ENCODE measurements at regions not wholly inside any gene's neighbourhood (a gene's known extent, or its start where the extent isn't known, plus 50 kb on each side); places are given as distances from the start of the nearest gene placed in this dataset.

DNA sequence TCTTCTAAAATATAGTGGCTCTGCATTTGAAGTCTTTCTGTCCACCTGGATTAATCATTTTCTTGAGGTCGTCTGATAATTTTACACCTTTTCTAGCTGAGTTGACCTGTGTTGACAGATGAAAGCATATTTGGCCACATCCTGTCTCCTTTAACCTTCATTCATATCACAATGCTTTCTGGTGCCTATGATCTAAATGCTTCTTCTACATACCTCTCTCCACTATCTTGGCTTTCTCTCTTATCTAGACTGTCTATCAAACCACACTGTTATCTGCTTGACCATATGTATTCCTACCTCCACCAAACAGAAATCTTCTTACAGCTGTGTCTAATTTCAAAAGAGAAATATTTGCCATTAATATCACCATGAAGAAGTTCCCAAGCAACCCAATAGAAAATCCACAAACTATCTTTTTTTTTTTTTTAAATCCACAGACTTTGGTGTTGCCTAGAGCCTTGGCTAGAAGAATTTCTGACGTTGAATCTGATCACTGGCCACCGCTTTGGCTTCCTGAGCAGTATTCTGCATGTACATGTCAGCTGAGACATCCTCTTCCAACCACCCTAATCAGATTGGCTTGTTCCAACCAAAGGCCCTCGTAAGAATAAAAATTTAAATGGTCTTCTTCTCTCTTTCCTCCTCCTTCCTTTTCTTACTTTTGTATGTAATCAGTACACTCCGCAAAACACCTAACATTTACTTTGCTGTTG is 66.3 kb upstream of the SP4 start:
- DNase-seq (ENCODE audit: low read depth in 3 of 3): no peak

DNA sequence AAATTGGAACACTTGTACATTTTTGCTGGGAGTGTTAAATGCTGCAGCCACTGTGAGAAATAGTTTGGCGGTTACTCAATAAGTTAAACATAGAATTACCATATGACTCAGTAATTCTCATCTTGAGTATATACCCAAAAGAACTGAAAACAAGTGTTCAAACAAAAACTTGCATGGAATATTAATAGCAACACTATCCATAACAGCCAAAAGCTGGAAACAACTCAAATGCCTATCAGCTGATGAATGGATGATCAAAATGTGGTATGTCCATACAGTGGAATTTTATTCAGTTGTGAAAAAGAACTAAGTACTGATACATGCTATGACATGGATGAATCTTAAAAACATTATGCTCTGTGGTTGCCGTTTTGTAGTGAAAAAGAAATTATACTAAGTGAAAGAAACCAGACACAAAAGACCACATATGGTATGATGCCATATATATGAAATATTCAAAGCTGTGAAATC is 63.0 kb upstream of the SP4 start:
- no peak for DNase-seq (ENCODE audit: low read depth in 3 of 3)

DNA sequence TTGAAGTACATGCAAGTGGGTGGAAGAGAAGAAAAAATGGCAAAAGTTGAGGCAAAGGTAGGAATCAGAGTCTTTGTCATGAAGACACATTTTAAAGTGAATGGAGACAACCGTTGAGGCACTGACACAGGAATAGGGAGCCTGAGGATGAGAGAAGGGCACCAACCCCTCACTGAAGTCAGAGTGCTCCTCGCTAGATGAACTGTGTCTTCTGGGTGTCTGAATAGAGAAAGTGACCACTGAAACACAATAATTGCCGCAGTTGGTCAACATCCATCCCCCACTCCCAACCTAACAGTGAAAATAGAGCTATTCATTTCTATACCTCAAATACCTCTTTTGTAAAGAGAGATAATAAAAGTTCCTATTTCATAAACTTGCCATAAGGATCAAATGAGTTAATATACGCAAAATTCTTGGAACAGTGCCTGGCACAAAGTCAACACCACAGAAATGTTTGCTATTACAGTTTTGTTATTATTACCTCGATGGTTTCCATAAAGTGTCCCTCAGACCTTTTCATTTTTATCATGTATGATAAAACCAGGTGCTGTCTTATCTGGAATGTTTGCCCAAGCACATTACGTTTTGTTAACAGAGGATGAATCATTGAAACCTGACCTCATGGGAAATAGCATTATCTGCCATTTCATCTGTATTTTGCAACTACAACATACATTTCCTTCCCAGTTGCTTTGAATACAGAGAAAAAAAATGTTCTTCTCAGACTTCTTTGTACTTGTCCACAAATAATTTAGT is 61.8 kb upstream of the SP4 start:
- DNase-seq (ENCODE audit: low read depth in 3 of 3): no peak

DNA sequence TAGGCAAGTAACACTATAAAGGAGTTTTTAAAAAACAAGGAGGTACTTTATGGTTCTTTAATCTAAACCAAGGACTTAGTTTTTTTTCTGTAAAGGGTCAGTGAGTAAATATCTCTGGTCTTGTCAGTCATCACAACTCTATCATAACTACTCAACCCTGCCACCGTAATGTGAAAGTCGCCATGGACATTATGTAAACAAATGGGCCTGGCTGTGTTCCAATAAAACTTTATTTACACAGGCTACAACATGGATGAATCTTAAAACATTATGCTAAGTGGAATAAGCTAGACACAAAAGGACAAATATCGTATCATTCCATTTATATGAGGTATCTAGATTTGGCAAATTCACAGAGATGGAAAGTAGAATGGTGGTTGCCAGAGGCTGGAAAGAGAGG is 60.8 kb upstream of the SP4 start:
- no peak for DNase-seq (ENCODE audit: low read depth in 3 of 3)

DNA sequence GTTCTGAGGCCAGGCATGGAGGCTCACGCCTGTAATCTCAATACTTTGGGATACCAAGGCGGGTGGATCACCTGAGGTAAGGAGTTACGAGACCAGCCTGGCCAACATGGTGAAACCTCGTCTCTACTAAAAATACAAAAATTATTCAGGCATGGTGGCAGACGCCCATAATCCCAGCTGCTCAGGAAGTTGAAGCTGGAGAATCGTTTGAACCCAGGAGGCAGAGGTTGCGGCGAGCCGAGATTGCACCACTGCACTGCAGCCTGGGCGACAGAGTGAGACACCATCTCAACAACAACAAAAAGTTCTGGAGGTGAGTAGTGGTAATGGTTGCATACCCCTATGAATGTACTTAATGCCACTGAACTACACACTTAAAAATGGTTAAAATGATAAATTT is 60.3 kb upstream of the SP4 start:
- no peak for DNase-seq (ENCODE audit: low read depth in 3 of 3)

DNA sequence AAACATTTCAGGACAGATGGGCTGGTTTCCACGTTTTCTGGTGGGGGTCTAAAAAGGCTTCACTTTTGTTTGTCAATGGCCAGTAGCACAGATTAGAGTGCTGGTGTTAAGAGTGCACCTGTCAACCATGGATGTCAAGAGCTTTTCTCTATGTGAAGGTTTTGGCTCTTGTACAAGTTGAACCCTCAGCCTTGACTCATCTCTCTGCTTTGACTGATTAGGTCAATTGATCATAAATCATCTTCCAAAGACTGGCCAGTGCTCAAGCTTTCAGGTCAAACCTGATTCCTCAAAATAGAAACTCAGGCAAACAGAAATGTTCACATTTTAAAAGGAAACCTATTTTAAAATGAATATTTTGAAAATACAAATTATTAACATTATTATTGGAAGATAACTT is 59.6 kb upstream of the SP4 start:
- no peak for DNase-seq (ENCODE audit: low read depth in 3 of 3)

DNA sequence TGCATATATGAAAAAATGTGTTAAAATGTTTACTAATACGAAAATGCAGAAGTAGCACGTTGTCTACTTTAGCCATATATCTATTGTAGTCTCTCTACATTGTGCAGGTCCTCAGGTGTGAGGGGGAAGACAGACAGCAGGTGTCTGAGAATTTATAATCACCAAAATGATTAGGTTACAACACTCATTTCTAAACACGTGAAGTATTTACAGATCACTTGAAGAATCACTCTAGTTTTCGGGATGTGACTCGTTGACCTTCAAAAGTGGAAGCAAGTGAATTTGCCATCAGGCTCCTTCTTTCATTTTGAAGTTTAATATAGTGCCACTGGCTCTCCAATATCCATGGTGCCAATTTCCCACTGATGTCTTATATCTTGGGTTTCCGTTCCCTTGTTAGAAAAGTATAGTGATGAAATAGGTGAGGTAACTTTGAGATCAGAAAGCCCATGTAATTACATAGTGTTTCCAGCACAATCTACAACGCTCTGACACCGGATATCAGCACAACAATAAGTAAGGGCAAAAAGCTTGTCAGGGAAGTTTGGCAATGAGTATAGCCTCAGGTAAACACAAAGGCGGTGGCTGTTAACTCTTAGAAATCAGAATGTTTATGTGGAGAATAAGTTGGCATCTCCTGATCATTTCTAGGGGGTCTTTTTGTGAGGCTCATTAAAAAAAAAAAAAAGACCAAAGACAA is 57.5 kb upstream of the SP4 start:
- DNase-seq (ENCODE audit: low read depth in 3 of 3): no peak

DNA sequence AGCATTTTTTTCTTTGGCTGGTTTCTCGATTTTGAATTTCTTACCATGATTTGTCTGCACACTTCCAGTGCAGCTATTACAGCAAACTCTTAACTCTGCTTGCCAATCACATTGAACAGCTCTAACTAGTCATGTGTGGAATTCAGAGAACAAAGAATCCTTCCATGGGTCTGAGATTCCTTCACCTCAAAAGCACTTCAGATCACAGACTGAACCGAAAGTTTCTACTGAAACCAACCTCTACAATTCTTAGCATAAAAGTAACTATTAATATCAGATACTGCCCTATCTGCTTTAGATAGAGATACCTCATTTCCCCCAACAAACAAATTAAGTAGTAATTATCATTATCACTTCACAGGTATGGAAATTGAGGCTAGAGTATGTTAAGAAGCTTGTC is 56.5 kb upstream of the SP4 start:
- DNase-seq (ENCODE audit: low read depth in 3 of 3): no peak

DNA sequence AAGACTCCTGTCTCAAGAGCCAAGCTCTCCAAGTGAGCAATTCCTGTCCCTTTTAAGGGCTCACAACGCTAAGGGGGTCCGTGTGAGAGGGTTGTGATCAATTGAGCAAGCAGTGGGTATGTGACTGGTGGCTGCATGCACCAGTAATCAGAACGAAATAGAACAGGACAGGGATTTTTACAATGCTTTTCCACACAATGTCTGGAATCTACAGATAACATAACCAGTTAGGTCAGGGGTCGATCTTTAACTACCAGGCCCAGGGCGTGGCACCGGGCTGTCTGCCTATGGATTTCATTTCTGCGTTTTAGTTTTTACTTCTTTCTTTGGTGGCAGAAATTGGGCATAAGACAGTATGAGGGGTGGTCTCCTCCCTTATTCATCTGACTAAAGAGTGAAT is 54.9 kb upstream of the SP4 start:
- no peak for DNase-seq (ENCODE audit: low read depth in 3 of 3)

DNA sequence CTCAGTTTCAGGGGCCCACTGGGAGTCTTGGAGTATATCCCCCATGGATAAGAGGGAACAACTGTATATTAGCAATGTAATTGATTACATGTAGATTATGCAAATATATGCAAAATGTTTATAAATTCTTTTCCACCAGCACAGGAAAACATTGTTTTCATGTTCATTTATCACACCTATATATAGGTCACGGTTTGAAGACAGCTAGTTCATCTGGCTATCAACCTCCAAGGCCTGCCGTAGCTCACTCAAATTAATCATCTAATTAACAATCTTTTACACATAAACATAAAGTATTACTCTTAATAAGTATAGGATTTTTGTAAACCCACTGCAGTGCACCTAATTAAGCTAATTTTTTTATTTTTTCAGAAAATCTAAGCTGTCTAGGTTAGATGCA is 53.7 kb upstream of the SP4 start:
- no peak for DNase-seq (ENCODE audit: low read depth in 3 of 3)

DNA sequence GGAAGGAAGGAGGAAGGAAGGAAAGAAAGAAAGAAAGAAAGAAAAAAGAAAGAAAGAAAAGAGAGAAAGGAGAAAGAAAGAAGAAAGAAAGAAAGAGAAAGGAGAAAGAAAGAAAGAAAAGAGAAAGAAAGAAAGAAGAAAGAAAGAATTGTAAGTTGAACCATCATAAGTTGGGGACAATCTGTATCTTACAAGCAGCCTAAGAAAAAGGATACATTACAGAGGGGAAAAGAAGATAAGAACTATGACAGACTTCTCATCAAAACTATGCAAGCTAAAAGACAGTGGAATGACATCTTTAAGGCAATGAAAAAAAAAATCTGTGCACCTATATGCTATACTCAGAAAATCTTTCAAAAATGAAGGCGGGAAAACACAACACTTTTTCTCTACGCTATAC is 50.3 kb upstream of the SP4 start:
- no peak for DNase-seq (ENCODE audit: low read depth in 3 of 3)
